Neutrophil (primary cell): ENCODE measurements at regions not wholly inside any gene's neighbourhood (a gene's known extent, or its start where the extent isn't known, plus 50 kb on each side); places are given as distances from the start of the nearest gene placed in this dataset.

Experiments used
- H3K27ac ChIP-seq: fragments of 200-600 bp; sonication (generic); 2 replicates; pipeline ENCODE4 v1.5.1; 2016; ENCODE audit warnings: mild to moderate bottlenecking, moderate library complexity
- H3K27me3 ChIP-seq: fragments of 200-600 bp; sonication (generic); 2 replicates; pipeline ENCODE4 v1.6.0; 2016; ENCODE audit warnings: mild to moderate bottlenecking
- H3K36me3 ChIP-seq: fragments of 200-600 bp; sonication (generic); 2 replicates; pipeline ENCODE4 v1.5.1; 2017
- H3K4me1 ChIP-seq, 2 experiments: fragments of 200-600 bp in 1 of 2; sonication (generic) in 1 of 2; 1 replicate in 1 of 2; 2 replicates in 1 of 2; pipeline versions ENCODE4 v1.5.1 to v1.6.1; 2013 to 2016; ENCODE audit warnings: low read depth in 1 of 2, low read length in 1 of 2, mild to moderate bottlenecking in 1 of 2, moderate library complexity in 1 of 2; ENCODE audit not compliant: control insufficient read depth in 1 of 2, insufficient read depth in 1 of 2
- H3K4me3 ChIP-seq, 2 experiments: fragments of 200-600 bp in 1 of 2; sonication (generic) in 1 of 2; 1 replicate in 1 of 2; 2 replicates in 1 of 2; pipeline ENCODE4 v1.5.1; 2013 to 2016; ENCODE audit warnings: low read depth in 1 of 2, low read length in 1 of 2, mild to moderate bottlenecking in 1 of 2, moderate library complexity in 1 of 2
- H3K9me3 ChIP-seq: fragments of 200-600 bp; sonication (generic); 2 replicates; pipeline ENCODE4 v1.5.1; 2016
- TF ChIP-seq, protein P1 (sequence below): fragments of 200-600 bp; sonication (generic); IDR thresholded peaks from 2 replicates; pipeline ENCODE4 v1.5.1; 2016; ENCODE audit warnings: antibody characterized with exemption

DNA sequence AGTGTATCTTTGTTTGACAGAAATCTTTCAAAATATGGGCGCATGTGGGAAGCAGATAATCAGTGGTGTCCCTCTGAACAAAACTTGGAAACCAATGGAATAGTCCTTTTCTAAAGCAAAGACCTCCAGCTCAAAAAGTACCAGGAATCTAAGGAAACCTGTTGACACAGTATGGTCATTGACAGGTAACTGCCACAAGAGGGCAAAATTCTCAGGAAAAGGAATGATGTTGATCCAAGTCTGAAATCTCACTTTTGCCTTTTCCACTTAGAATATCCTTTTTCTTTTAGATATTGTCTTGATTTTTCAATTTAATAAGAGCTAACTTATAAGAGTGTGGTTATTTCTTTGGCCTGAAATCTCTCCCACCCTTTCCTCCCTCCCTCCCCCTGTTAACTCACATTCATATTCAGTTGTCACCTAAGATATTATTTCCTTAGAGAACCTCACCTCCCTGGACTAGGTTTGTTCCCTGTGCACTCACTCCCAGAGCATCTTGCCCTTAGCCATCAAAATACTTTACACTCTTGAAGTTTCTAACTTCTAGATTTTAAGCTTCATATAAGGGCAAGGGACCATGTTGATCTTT is 59.0 kb upstream of the BARX1 start:
- Histone ChIP-seq H3K27ac (no peak overlapping the region), H3K27me3 (peaks cover 6% of the 10 kb centered on the region), H3K4me1 (no peaks in the 10 kb centered on the region), H3K4me3 (no peak overlapping the region), H3K36me3 (no peaks in the 10 kb centered on the region), H3K9me3 (no peaks in the 10 kb centered on the region)
- TF ChIP-seq, protein P1, sequence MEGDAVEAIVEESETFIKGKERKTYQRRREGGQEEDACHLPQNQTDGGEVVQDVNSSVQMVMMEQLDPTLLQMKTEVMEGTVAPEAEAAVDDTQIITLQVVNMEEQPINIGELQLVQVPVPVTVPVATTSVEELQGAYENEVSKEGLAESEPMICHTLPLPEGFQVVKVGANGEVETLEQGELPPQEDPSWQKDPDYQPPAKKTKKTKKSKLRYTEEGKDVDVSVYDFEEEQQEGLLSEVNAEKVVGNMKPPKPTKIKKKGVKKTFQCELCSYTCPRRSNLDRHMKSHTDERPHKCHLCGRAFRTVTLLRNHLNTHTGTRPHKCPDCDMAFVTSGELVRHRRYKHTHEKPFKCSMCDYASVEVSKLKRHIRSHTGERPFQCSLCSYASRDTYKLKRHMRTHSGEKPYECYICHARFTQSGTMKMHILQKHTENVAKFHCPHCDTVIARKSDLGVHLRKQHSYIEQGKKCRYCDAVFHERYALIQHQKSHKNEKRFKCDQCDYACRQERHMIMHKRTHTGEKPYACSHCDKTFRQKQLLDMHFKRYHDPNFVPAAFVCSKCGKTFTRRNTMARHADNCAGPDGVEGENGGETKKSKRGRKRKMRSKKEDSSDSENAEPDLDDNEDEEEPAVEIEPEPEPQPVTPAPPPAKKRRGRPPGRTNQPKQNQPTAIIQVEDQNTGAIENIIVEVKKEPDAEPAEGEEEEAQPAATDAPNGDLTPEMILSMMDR = no peak

DNA sequence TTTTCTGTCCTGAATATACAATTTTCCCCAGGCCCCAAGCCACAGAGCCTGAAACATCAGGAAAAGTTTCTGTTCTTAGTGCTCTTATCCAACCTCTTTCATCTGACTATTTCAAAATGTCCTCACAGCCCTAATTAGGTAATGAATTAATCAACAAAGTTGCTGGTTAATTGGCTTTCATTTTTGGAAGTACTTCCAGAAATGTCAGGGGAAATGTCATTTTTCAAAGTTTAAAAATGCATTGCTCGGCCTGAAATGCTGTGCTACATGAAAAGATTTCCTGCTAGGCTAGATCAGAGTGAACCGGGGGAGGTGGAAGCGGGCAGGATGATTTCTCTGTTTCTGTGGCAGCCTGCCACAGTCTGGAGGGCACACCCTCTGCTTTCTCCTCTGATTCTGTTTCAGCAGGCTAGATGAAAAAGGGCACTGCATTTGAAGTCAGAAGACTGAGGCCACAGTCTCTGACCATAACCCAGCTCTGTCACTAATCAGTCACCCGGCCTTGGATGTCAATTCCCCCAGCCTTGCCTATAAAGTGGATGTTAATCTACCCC is 55.9 kb upstream of the BARX1 start:
- TF ChIP-seq, protein P1 = no peak
- no peak overlapping the region for H3K4me3 ChIP-seq
- no peaks in the 10 kb centered on the region for H3K9me3 ChIP-seq
- peaks cover 19% of the 10 kb centered on the region for H3K27me3 ChIP-seq
- no peak overlapping the region for H3K27ac ChIP-seq
- H3K4me1 ChIP-seq = no peaks in the 10 kb centered on the region
- H3K36me3 ChIP-seq = no peaks in the 10 kb centered on the region

DNA sequence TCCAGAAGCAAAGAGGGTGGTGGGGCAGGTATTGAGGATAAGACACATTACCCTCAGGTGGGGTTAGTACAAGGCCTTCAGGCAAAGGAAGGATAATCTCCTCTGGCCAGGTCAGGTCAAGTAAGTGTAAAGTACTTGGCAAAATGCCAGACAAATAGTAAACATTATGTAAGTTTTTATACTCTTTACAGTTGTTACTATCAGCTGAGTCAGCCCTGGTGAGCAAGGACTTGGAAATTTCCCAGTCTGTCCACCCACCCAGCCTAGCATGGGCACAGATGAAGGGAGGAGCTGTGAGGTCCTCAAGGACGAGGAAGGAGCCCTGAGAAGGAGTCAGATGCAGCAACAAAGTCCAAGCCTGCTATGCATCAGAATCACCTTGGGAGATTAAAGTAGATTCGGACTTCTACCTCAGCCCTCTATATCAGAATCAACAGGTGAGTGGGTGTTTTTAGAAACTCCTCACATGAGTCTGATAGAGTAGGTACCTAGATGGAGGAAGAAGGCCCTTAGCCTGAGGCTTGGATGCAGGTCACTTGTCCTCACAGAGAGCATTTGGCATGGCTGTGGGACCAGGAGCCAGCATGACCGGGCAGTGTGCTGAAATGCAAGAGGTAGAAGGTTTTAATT is 50.2 kb upstream of the BARX1 start:
- Histone ChIP-seq H3K27me3 (peaks cover 13% of the 10 kb centered on the region), H3K27ac (no peak overlapping the region), H3K4me3 (no peak overlapping the region), H3K4me1 (no peaks in the 10 kb centered on the region), H3K9me3 (no peaks in the 10 kb centered on the region), H3K36me3 (no peaks in the 10 kb centered on the region)
- TF ChIP-seq, protein P1 = no peak
